Renal cortical epithelial cell (primary cell): ENCODE measurements at regions not wholly inside any gene's neighbourhood (a gene's known extent, or its start where the extent isn't known, plus 50 kb on each side); places are given as distances from the start of the nearest gene placed in this dataset.
A peak's percentile ranks its signal among the peaks of the same experiment; 100 is the strongest.

ENCODE experiments used
- DNase-seq: peaks from one replicate; pipeline ENCODE4 v3.0.0-alpha.2; 2011; ENCODE audit warnings: low read depth

GRCh38 chr2:45301307-45302277, 292.3 kb upstream of the SIX2 start:
- no peak for DNase-seq

- DNase-seq = peak; percentile 19
Measured at GRCh38 chr2:45300026-45300750, 290.9 kb upstream of the SIX2 start.

- DNase-seq = no peak
Measured at GRCh38 chr2:45299361-45299760, 290.1 kb upstream of the SIX2 start.

DNA sequence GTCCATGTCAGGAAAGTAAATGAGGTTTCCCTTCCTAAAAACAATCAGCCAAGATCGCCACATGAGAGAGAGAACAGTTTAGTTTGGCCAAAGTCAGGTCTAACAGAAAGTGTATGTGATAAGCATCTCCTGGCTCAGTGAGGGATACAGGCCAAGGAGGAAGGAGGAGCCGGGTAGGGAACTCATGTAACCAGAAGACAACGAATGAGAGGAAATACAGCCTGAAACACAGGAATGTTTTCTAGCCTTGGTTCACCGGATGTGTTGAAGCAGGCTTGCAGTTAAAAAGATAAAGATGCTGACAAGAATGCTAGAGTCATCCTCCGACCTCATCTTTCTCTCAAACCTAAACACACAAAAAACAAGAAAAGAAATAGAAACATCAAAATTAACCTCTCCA, 283.9 kb upstream of the SIX2 start:
- no peak for DNase-seq

DNA sequence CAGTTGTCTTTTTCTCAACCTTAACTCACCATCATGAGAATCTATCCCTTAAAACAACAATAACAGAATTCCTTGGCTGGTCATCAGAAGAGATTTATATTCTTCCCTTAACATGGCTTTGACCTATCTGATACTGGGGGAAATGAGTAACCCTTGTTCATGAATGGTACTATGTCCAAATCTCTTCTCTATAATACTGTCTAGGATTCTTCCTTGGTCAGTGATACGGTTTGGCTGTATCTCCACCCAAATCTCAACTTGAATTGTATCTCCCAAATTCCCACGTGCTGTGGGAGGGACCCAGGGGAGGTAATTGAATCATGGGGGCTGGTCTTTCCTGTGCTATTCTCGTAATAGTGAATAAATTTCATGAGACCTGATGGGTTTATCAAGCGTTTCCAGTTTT, 282.0 kb upstream of the SIX2 start:
- no peak for DNase-seq

DNA sequence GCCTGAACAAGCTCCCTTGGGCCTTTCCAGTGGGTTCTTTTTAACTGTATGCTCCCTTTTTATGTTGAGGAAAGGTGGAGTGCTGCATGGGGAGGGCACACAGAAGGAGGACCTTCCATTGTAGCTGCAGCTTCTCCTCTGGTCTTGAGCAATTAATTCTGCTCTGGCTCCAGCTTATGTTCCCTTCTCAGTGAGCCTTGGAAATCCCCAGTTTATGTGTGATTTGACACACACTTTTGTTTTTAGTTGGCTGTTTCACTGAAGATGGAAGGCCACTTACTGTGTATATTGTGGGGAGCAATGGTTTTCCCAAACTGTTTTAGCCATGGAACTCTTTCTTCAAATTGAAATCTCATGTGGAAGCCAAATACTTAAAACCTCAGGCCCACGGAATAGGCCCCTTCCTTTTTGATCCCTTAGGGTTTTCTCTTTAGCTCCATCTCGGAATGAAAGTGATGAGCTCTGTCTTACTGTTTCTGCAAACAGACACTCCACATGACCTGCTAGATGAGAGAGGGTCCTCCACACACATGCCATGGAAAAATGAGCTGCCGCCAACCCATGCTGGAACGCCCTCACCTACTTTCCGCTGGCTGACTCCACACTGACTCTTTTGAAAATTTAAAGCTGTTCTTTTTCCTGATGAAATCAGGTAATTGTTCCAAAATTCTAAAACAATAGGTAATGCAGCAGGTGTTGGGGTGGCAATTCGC, 280.9 kb upstream of the SIX2 start:
- DNase-seq = no peak

GRCh38 chr2:45288532-45289417, 279.5 kb upstream of the SIX2 start:
- DNase-seq = no peak

DNA sequence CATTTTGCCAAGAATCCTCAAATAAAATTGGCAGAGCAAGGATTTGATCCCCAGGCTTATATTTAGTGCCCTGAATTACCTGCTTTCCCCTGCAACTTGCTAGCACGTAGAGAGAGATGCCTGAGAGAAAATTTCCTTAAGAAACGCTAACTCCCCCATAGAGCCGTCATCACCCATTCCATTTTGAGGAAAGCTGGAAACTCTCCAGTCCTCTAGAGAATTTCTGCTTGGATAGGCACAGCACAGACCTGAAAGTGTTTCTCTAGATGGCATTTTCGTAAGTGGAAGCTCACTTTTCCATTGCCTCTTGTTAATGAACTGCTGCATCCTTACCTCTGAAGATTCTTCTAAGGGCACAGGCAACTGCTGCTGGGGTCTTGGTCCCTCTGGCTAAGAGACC, 277.8 kb upstream of the SIX2 start:
- DNase-seq = peak; percentile 57

DNA sequence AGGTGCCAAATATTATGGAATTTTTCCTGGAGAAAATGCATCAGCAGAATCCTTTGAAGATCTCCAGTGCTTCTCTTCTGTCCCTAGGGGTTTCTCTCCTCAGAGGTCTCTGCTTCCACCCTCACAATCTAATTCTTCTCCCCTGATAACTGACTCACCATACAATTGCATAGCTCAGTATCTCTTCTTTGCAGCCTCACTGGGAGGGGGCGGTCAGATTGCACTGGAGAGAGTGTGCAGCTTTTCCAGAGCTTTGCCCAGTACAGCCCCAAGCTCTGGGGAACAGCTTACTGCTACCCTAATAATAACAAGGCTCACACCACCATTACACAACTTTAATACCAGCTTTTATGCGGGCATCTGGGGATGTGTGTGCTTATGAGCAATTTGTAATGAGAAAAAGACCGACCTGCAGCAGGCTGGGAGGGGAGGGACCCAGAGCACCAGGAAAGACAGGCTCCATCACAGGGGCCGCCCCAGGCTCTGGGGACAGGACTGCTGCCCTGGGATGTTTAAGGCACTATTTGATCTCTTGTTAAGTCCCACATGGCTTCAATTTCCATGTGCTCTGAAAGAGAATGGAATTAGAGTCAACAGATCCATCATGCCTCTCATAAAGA, 276.6 kb upstream of the SIX2 start:
- no peak for DNase-seq

- no peak for DNase-seq
Measured at GRCh38 chr2:45285311-45285710, 276.1 kb upstream of the SIX2 start.

DNA sequence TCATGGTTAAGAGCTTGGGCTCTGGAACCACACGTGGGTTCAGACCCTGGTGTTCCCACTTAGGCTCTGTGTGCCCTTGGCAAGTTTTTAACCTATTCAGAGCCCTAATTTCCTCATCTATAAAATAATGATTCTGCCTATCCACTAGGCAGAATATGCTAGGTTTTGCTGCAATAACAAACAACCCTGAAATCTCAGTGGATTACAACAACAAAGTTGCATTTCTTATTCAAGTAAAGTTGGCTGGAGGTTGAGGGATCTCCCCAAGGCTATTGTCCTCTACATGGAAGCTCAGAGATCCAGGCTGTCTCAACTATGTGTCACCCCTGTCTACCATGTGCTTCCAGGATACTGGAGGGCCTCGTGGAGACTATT, 275.4 kb upstream of the SIX2 start:
- DNase-seq = no peak

DNA sequence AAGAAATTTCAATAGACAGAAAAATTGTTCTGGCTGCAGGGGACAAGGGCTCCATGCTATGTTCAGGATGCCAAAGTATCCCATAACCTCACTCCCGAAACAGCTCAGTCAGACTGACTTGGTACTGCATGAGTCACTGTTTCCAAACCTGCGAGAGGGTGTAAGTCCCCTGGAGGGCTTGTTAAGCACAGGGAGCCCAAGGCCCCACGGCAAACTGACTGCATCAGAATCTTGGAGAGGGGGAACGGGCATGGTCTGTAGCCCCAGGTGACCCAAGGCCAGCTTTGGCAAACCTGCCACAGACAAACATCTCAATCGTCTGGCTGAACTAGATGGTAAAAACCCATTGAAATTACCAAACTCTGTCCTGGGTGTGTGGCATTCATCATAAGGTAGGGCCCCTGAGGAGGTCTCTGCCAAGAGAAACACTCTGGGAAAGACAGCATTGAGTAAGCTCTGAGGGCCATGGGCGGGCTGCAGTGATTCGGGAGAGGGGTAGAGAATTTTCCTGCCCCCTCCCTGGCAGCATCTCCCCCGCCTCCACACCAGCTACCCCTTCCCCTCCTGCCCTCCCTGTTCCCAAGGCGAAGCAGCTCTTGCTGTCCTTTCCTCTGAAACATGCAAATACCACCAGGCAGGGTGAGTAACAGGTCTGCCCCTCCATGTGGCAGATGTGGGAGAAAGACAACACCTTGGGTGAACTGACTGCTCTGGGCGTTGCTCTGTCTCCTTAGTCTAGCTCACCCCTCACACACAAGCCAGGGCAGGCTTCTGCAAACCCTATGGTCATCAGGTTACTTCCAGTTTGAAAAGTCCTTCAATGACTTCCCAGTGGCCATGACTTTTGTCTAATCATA, 274.7 kb upstream of the SIX2 start:
- peak; percentile 70 for DNase-seq

DNA sequence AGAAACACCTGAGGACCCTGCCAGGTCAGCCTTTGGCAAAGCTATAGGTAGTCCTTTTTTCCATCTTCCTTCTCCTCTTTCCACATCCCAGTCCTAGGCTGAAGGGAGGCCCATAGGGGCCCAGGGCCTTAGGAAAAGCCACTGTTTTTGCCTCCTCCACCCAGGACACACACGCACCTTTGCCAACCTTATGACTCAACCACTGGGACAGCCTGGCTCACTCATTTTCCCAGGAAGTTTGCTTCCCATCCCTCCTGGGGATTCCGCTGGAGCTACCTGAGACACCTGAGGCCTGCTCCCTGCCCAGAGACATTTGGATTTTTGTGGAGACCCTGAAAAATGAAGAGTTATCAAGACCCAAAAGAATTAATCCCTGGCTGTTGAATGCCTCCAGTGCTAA, 273.4 kb upstream of the SIX2 start:
- no peak for DNase-seq

- no peak for DNase-seq
Measured at GRCh38 chr2:45281311-45281710, 272.1 kb upstream of the SIX2 start.

DNA sequence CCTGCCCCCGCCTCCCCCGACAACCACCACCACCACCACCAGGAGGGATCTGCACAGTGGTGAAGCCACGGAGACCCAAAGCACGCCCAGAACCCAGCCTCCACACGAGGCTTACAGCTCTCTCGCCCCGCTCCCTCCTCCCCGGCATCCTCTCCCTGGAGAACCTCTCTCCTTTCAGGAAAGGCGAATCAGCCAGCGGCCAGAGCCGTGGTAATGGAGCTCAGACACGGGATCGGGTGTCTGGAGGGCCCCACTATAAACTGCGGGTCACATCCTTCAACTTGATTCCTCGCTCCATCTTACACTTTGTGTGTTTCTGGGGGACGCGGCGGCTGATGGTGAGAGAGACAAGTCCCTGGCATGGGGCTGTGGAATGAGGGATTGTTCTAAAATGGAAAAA, 271.5 kb upstream of the SIX2 start:
- no peak for DNase-seq

DNA sequence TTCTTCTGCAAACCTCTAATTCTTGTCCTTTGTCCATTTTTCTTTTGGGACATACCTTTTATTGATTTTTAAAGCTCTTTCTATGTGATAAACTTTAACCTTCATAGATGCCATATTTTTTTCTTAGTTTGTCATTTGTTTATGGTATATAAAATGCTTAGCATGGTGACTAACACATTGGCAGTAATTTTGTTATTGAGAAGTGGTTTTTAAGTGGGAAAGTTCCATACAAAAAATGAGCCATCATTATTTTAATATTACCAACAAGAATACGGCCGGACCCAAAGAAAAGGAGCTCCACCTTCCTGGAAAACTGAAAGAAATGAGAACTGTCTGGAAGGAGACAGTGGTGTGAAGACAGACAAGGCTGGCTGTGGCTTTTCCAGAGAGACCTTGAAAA, 270.1 kb upstream of the SIX2 start:
- no peak for DNase-seq

GRCh38 chr2:45278365-45279078, 269.3 kb upstream of the SIX2 start:
- DNase-seq = no peak

DNA sequence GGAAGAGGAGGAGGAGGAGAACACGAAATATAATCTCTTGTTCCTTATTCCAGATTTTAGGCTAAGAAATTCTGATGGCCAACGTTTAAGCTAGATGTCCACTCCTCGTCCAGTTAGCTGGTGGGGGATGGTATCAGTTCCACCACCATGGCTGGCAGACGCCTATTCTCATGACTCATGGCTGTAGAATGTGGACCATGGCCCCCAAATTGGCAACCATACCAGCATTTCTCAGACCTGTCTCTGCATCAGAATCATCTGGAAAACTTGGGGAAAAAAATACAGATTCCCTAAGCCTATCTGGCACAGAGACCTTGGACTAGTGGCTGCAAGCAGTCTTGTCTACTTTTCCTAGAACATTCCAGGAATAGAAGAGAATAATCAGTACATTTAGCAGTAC, 267.7 kb upstream of the SIX2 start:
- DNase-seq = peak; percentile 54

DNA sequence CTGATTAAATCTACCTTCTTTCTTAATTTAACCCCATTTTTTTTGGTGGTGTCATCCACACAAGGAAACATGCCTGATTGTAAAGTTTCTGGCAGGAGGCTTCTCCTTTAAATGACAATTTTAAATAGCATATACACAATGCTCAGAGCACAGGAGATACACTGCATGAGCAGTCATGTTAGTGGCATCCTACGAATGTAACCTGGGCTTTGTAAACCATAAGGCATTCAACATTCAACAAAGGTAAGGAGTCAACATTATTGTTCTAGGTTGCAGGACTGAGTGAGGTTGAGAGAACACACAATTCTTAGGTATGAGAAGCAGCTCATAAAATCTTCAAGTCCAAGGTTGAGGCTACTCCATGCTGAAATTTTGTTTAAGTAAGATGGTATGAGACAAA, 266.6 kb upstream of the SIX2 start:
- DNase-seq = peak; percentile 43
